GM21576 (cell line): ENCODE measurements at regions not wholly inside any gene's neighbourhood (a gene's known extent, or its start where the extent isn't known, plus 50 kb on each side); places are given as distances from the start of the nearest gene placed in this dataset.
A peak's percentile ranks its signal among the peaks of the same experiment; 100 is the strongest.
"Not testable (repeated sequence)": the region's sequence is repeated elsewhere in the genome, so short reads cannot be mapped to it uniquely, and the experiment has no call there.

Experiments used
- ATAC-seq: cut with Tn5 transposase; IDR thresholded peaks from one replicate; pipeline ENCODE4 v1.9.1; 2021; ENCODE audit warnings: mild to moderate bottlenecking, moderate library complexity; ENCODE audit not compliant: unreplicated experiment

- ATAC-seq = no peak
These were observed 450.9 kb upstream of the NR3C2 start for GRCh38 chr4:148893095-148893494.

DNA sequence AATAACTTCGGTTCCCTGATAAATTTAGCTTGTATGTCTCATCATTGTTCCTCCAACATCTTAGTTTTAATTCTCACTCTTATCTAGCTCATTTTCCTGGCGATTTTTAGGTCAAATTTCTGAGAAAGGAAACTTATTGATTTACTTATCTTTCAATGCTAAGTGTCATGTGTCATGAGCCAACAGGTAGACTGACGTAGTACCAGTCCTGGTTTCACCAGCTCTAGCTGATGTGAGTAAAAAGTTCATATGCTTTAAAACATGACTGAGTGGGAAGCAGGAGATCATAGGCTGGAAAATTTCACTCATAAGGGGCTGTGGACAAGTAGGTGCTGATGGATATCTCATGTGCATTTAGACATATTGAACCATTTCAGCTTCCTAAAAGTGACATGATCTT is 441.7 kb upstream of the NR3C2 start:
- ATAC-seq = no peak

DNA sequence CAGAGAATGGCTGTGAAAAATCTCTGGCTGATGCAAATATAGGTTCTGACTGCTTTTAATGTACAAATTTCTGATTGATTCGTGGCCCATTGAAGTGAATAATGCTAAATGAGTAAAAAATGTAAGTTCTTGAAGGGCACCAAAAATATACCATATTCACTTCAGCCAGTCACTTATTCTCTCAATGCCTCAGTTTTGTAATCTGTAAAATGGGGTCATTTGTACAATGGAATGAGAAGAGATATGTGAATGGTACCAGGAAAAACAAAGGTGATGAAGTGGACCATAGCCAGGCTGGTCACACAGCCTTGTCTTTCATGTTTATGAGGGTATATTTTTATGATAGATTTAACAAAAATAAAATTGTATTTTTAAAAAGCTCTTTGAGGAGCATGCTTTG is 441.2 kb upstream of the NR3C2 start:
- no peak for ATAC-seq

- no peak for ATAC-seq
These were observed 439.8 kb upstream of the NR3C2 start for GRCh38 chr4:148881860-148882643.

GRCh38 chr4:148874331-148874730 is 432.1 kb upstream of the NR3C2 start:
- no peak for ATAC-seq

DNA sequence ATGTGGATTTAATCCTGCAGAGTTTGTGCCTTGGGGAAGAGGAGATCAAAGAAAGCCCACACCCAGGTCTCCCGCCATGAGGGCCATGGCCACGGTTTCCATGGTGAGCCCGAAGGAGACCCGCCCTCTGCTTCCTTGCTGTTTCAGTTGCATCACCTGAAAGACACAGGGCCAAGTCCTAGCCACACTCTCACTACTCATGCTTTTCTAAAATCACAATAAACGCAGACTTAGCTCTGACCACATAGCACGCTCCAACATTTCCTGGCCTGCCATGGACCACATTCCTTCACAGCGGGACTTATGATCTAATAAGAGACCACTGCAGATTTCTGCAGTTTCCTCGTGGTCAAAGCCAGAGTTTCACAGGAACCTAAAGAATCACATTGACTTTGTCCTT is 426.0 kb upstream of the NR3C2 start:
- ATAC-seq = no peak

DNA sequence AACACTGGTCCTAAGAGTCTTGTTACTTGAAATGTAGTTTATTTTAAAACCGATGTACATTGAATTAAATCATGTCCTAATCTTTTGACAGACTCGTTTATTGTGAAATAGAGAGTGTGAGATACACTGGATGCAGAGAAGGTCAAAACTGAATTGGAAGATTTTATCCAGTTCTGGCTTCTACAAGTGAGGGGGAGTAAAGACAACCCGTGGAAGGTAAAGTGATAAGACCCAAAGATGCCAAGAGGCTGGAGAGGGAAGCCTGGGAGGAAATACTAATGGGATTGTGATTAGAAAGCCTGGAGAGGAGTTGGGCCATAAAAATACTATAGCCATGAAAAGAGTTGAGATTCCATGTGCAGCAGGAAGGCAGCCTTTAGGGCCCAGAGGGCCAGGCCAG is 424.5 kb upstream of the NR3C2 start:
- no peak for ATAC-seq

DNA sequence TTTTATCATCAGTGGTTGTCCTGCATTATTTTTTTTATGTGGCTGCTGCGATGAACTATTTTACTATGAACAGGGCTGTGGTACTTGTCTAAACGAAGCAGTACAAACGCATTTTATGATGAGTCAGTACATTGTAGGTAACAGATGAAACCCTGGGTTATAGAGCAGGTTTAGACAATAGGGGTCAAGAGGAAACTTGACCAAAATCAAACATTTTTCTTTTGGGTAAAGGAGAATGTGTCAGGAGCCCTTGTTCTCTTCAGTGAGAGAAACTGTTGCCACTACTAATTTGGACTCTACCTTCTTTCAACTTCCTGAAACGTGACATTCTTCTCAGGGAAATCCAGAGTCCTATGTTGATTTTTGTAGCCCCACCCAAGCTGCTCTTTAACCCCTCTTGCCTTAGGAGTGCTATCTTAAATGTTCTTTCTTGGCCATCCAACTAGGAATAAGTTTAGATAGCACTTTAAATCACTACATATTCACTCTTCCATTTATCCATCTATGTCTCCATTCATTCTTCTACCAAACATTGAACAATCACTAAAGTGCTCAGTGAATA is 415.8 kb upstream of the NR3C2 start:
- no peak for ATAC-seq

- ATAC-seq = no peak
These were observed 415.2 kb upstream of the NR3C2 start for GRCh38 chr4:148857239-148857972.

DNA sequence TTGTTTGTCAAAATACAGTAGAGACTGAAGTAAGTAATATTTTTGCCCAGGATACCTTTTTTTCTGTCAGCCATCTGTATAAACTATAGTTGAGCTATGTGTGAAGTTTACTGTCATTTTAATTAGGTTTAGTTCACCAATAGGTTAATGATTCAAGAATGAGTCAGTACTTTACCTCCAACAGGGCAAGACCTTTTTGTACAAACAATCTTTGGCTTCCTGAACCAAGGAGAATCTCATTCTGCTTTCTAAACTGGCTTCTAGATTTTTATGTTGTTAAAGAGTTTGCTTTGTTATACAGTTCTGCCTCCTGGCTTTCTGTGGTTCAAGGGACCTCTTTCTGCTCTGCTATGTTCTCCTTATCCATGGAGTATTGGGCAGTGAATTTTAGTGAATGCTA is 412.0 kb upstream of the NR3C2 start:
- no peak for ATAC-seq

GRCh38 chr4:148852092-148852699 is 410.0 kb upstream of the NR3C2 start:
- ATAC-seq = no peak

GRCh38 chr4:148850257-148850995 is 408.2 kb upstream of the NR3C2 start:
- ATAC-seq = no peak

DNA sequence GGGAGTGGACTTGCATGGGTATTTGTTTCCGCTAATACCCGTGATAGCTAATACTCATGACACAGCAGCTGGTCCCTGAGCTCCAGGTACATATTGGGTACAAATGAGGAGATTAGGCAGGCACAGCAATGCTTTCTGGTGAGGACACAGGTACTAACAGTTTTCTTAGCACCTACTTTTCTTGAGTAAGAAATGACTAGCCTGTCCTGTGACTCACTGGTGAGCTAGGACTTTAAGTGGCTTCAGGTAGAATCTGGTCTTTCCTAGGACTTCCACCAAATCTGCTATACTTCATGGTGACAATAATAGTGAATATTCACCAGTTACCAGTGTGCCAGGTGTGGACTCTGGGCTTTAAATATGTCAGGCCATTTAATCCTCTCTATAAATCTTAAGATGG is 407.4 kb upstream of the NR3C2 start:
- ATAC-seq = no peak

GRCh38 chr4:148847544-148848255 is 405.5 kb upstream of the NR3C2 start:
- no peak for ATAC-seq

DNA sequence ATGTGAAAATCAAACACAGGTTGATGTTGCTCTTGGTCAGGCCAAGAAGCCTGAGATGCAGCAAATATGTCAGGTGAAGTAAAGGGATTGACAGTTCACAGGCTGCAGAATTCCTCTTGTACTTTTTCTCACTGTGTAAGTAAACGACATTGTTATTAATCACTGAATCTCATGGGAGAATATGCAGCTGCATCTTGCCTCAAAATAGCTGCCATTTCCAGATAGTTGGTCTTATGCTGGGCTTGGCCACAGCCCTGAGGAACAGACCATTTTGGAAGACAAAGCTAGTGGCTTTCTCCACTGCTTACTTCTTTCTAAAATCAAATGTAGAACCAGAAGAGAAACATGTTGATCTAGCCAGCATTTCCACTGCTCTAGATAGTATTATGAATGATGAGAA is 403.4 kb upstream of the NR3C2 start:
- ATAC-seq = no peak

DNA sequence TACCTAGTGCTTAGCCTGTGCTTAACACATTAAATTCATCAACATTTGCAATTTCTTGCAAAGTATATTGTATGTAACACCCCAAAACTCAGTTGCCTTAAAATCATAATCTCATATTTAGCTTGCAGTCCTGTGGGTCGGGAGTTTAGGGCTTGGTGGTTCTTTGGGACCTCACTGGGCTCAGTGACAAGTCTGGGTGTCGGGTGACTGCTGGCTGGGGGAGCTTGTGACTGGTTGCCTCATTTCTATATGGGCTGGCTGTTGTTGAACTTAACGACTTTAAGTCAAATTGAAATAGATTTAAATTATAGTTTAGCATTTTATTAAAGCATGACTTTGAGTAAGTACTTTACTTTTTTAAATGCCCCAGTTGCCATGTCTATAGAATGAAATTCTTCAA is 401.4 kb upstream of the NR3C2 start:
- ATAC-seq = no peak

DNA sequence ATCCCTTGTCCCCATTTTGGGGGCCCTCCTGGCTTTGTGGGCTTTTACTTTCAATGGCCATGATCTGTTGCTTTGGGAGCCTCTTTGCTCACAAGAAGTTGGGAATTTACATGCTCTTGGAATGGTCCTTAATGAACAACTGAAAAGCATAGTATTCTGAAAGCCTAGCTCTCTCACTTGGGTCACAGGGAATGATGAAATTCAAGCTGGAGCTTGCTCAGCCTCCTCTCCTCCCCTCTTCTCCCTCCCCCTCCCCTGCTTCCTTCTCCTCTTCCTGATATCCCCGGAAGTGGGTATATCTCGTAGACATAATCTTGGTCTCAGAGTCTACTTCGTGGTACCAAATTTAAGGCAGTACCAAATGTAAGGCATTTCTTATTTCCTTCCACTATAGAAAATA is 400.6 kb upstream of the NR3C2 start:
- no peak for ATAC-seq

- ATAC-seq = not testable (repeated sequence)
These were observed 395.4 kb upstream of the NR3C2 start for GRCh38 chr4:148837571-148837970.

DNA sequence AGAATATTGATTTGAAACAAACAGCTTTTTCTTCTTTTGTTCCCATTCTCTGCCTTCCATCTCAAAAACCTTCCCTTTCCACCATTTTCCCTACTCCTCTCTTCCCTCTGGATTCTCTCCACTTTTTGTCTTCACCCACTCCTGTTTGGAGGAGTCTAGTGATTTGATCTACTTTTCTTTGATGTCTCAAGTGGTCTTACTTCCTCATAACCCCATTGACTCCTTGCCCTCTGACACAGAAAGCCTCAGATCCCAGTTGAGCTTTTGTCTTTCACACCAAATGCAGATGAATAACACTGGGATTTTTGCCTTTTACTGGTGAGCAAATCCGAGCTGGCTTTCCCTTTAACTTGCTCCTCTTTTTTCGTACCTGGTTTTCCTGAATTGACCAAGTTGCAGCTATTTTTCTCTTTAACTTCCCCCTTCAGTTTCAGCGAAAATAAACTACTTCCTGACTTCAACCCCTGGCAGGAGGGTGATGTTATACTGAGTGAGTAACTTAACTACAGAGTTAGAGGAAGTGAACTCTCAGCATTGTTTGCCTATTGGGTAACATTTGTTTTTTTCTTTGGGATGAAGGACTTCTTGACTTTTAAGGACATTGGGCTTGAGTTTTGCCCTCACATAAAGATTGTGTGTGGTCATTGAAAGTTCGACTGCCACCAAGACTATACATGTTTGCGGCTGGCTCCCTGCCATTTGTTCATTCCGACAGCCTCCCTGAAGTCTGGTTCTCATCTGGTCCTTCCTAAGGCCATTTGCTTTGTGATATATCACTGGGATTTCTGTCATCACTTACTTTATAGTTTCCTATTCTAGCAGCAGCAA is 392.8 kb upstream of the NR3C2 start:
- ATAC-seq = peak; percentile 69

GRCh38 chr4:148831945-148832344 is 389.7 kb upstream of the NR3C2 start:
- ATAC-seq = no peak
